H1 (cell line): ENCODE measurements at regions not wholly inside any gene's neighbourhood (a gene's known extent, or its start where the extent isn't known, plus 50 kb on each side); places are given as distances from the start of the nearest gene placed in this dataset.

ENCODE experiments used
- CTCF ChIA-PET: fragments of 300-600 bp; sonication (Branson Sonifier 250); formaldehyde crosslinking; loops from one replicate; lab custom pipeline; 2021; ENCODE audit not compliant: partially characterized antibody; lab: Charles Lee
- POLR2A ChIA-PET: fragments of 300-600 bp; sonication (Branson Sonifier 250); formaldehyde crosslinking; loops from one replicate; lab custom pipeline; 2021; ENCODE audit warnings: inconsistent platforms; ENCODE audit not compliant: partially characterized antibody; lab: Charles Lee
- DNase-seq, 2 experiments: peaks; one replicate each; pipeline versions ENCODE4 v3.0.0 to v3.0.0-alpha.2; 2010 to 2022; ENCODE audit warnings: low spot score in 2 of 2, low read depth in 1 of 2, mixed read lengths in 1 of 2
- FAIRE-seq: peaks from 2 replicates; lab custom pipeline; 2011; peaks lifted over from hg19 to GRCh38; lab: Jason Lieb, UNC
- H2AFZ ChIP-seq: 2 replicates; pipeline ENCODE4 v1.8.1; 2012; ENCODE audit warnings: low read length, inconsistent platforms
- H2AK5ac ChIP-seq: 2 replicates; pipeline ENCODE4 v1.6.1; 2013; ENCODE audit warnings: low read depth, low read length
- H2BK120ac ChIP-seq: replicated peaks from 2 replicates; pipeline ENCODE3; 2013; ENCODE audit warnings: low read depth, low read length, inconsistent platforms
- H2BK12ac ChIP-seq: 2 replicates; pipeline ENCODE4 v1.6.1; 2013; ENCODE audit warnings: low read depth, low read length
- H2BK15ac ChIP-seq: 2 replicates; pipeline ENCODE4 v1.6.1; 2013; ENCODE audit warnings: low read length
- H2BK20ac ChIP-seq: 2 replicates; pipeline ENCODE4 v1.6.1; 2013; ENCODE audit warnings: low read length
- H2BK5ac ChIP-seq: 2 replicates; pipeline ENCODE4 v1.6.1; 2013; ENCODE audit warnings: low read depth, low read length
- H3K14ac ChIP-seq: 2 replicates; pipeline ENCODE4 v1.6.1; 2013; ENCODE audit warnings: inconsistent platforms; ENCODE audit not compliant: insufficient read length
- H3K18ac ChIP-seq: 2 replicates; pipeline ENCODE4 v1.6.1; 2013; ENCODE audit warnings: low read length; ENCODE audit errors: extremely low read depth
- H3K23ac ChIP-seq: 2 replicates; pipeline ENCODE4 v1.6.1; 2013; ENCODE audit warnings: inconsistent platforms; ENCODE audit not compliant: insufficient read length
- H3K23me2 ChIP-seq: 2 replicates; pipeline ENCODE4 v1.6.1; 2013; ENCODE audit warnings: low read depth, low read length
- H3K27ac ChIP-seq: 2 replicates; pipeline ENCODE4 v1.6.1; 2011; ENCODE audit warnings: low read depth, low read length, inconsistent platforms
- H3K27me3 ChIP-seq, 4 experiments: replicated peaks in 1 of 4; 1 replicate in 1 of 4; 2 replicates in 3 of 4; pipeline versions ENCODE4 v1.6.1 to v1.8.1; 2011 to 2013; ENCODE audit warnings: low read length in 3 of 4, mild to moderate bottlenecking in 3 of 4, inconsistent platforms in 2 of 4, mixed read lengths in 2 of 4, moderate library complexity in 1 of 4; ENCODE audit not compliant: control insufficient read depth in 3 of 4, insufficient read depth in 3 of 4; ENCODE audit errors: extremely low read depth in 1 of 4
- H3K36me3 ChIP-seq, 4 experiments: 2 replicates each; pipeline versions ENCODE4 v1.6.1 to v1.8.1; 2011 to 2013; ENCODE audit warnings: mild to moderate bottlenecking in 4 of 4, low read length in 3 of 4, moderate library complexity in 2 of 4, control low read depth in 1 of 4, inconsistent platforms in 1 of 4; ENCODE audit not compliant: insufficient read depth in 4 of 4, control insufficient read depth in 2 of 4
- H3K4ac ChIP-seq: replicated peaks from 2 replicates; pipeline ENCODE3; 2013; ENCODE audit warnings: low read length, low read depth, mixed read lengths, inconsistent platforms; ENCODE audit not compliant: insufficient read length
- H3K4me1 ChIP-seq, 4 experiments: replicated peaks in 1 of 4; 1 replicate in 1 of 4; 2 replicates in 3 of 4; pipeline versions ENCODE4 v1.6.1 to v1.8.1; 2011 to 2013; ENCODE audit warnings: low read length in 3 of 4, inconsistent platforms in 2 of 4, mixed read lengths in 1 of 4; ENCODE audit not compliant: insufficient read depth in 4 of 4, control insufficient read depth in 3 of 4
- H3K4me2 ChIP-seq, 2 experiments: 2 replicates each; pipeline versions ENCODE4 v1.6.1 to v1.8.1; 2011 to 2013; ENCODE audit warnings: low read depth in 2 of 2, low read length in 2 of 2, control low read depth in 1 of 2, inconsistent platforms in 1 of 2, mild to moderate bottlenecking in 1 of 2; ENCODE audit not compliant: insufficient read depth in 1 of 2
- H3K4me3 ChIP-seq, 4 experiments: fragments of 200-600, 300-600 bp in 1 of 4; sonication (generic), shearing (Covaris generic), sonication (Bioruptor Twin) in 1 of 4; 2 replicates each; pipeline versions ENCODE4 v1.5.1 to v1.8.1; 2011 to 2016; ENCODE audit warnings: low read length in 4 of 4, low read depth in 3 of 4, control low read depth in 2 of 4, inconsistent platforms in 2 of 4, mild to moderate bottlenecking in 2 of 4, mixed read lengths in 1 of 4, moderate library complexity in 1 of 4; ENCODE audit not compliant: insufficient read depth in 2 of 4; ENCODE audit errors: extremely low read depth in 1 of 4
- H3K56ac ChIP-seq: replicated peaks from 2 replicates; pipeline ENCODE3; 2013; ENCODE audit warnings: low read depth, mild to moderate bottlenecking, mixed read lengths, low read length, inconsistent platforms; ENCODE audit not compliant: insufficient read length
- H3K79me1 ChIP-seq: 2 replicates; pipeline ENCODE4 v1.6.1; 2013; ENCODE audit warnings: low read depth, low read length, control low read depth
- H3K79me2 ChIP-seq, 2 experiments: 2 replicates each; pipeline versions ENCODE4 v1.6.1 to v1.8.1; 2012 to 2013; ENCODE audit warnings: low read length in 2 of 2, mild to moderate bottlenecking in 2 of 2, inconsistent platforms in 1 of 2; ENCODE audit not compliant: insufficient read depth in 2 of 2, control insufficient read depth in 1 of 2
- H3K9ac ChIP-seq, 4 experiments: replicated peaks in 1 of 4; 1 replicate in 1 of 4; 2 replicates in 3 of 4; pipeline versions ENCODE4 v1.6.1 to v1.8.1; 2011 to 2013; ENCODE audit warnings: low read depth in 3 of 4, low read length in 3 of 4, control low read depth in 2 of 4, mild to moderate bottlenecking in 2 of 4, moderate library complexity in 2 of 4, inconsistent platforms in 1 of 4; ENCODE audit errors: extremely low read depth in 1 of 4
- H3K9me3 ChIP-seq, 2 experiments: 2 replicates each; pipeline versions ENCODE4 v1.6.1 to v1.8.1; 2012 to 2013; ENCODE audit warnings: mild to moderate bottlenecking in 2 of 2, moderate library complexity in 2 of 2, control low read depth in 1 of 2, inconsistent platforms in 1 of 2, low read depth in 1 of 2, low read length in 1 of 2, mixed read lengths in 1 of 2; ENCODE audit not compliant: insufficient read depth in 2 of 2
- H4K20me1 ChIP-seq, 2 experiments: replicated peaks in 1 of 2; 2 replicates each; pipeline versions ENCODE3 to v1.8.1; 2011 to 2013; ENCODE audit warnings: inconsistent platforms in 2 of 2, low read length in 2 of 2, mild to moderate bottlenecking in 1 of 2; ENCODE audit not compliant: insufficient read depth in 2 of 2, control insufficient read depth in 1 of 2
- H4K5ac ChIP-seq: 2 replicates; pipeline ENCODE4 v1.6.1; 2013; ENCODE audit warnings: low read length, low read depth, mixed read lengths, inconsistent platforms; ENCODE audit not compliant: insufficient read length
- H4K8ac ChIP-seq: 2 replicates; pipeline ENCODE4 v1.8.0; 2013; ENCODE audit warnings: mild to moderate bottlenecking, moderate library complexity, low read length, inconsistent platforms; ENCODE audit not compliant: insufficient read depth; ENCODE audit errors: extremely low read depth
- H4K91ac ChIP-seq: replicated peaks from 2 replicates; pipeline ENCODE3; 2013; ENCODE audit warnings: low read length, mixed read lengths, inconsistent platforms; ENCODE audit not compliant: insufficient read length
- BRCA1 ChIP-seq: IDR thresholded peaks from 2 replicates; pipeline ENCODE4 v1.6.1; 2012; ENCODE audit warnings: low read depth, low read length, improper control_type of control experiment
- CREB1 ChIP-seq: IDR thresholded peaks from 2 replicates; pipeline ENCODE4 v1.6.1; 2012; ENCODE audit warnings: inconsistent platforms
- E2F6 ChIP-seq: IDR thresholded peaks from 2 replicates; pipeline ENCODE4 v1.6.1; 2012; ENCODE audit warnings: inconsistent platforms
- EGR1 ChIP-seq: IDR thresholded peaks from 2 replicates; pipeline ENCODE4 v1.6.1; 2011; ENCODE audit warnings: low read depth, low read length, borderline replicate concordance
- EP300 ChIP-seq, 2 experiments: IDR thresholded peaks; 1 replicate in 1 of 2; 2 replicates in 1 of 2; pipeline ENCODE4 v1.6.1; 2011 to 2012; ENCODE audit warnings: low read depth in 2 of 2, low read length in 2 of 2, mild to moderate bottlenecking in 2 of 2, borderline replicate concordance in 1 of 2, inconsistent platforms in 1 of 2, moderate library complexity in 1 of 2
- GABPA ChIP-seq: IDR thresholded peaks from 2 replicates; pipeline ENCODE4 v1.6.1; 2011; ENCODE audit warnings: mild to moderate bottlenecking, low read length, moderate library complexity, borderline replicate concordance; ENCODE audit not compliant: insufficient read depth
- JUN ChIP-seq: IDR thresholded peaks from 2 replicates; pipeline ENCODE4 v1.6.1; 2011; ENCODE audit warnings: low read depth, mild to moderate bottlenecking, improper control_type of control experiment, low read length
- MAFK ChIP-seq: IDR thresholded peaks from 2 replicates; pipeline ENCODE4 v1.6.1; 2012; ENCODE audit warnings: low read depth, mild to moderate bottlenecking, improper control_type of control experiment, low read length
- MAX ChIP-seq: IDR thresholded peaks from 2 replicates; pipeline ENCODE4 v1.6.1; 2012; ENCODE audit warnings: inconsistent platforms
- NANOG ChIP-seq: IDR thresholded peaks from 2 replicates; pipeline ENCODE4 v1.6.1; 2011; ENCODE audit warnings: low read length, low read depth, mild to moderate bottlenecking, inconsistent platforms; ENCODE audit not compliant: insufficient read depth, poor library complexity, severe bottlenecking
- RXRA ChIP-seq: IDR thresholded peaks from 2 replicates; pipeline ENCODE4 v1.6.1; 2011; ENCODE audit warnings: low read depth, mild to moderate bottlenecking, low read length, moderate library complexity; ENCODE audit not compliant: insufficient read depth
- SIN3A ChIP-seq, 2 experiments: IDR thresholded peaks in 1 of 2; conservative IDR thresholded peaks in 1 of 2; 2 replicates each; pipeline ENCODE4 v1.6.1; 2011 to 2012; ENCODE audit warnings: low read length in 2 of 2, improper control_type of control experiment in 1 of 2, low read depth in 1 of 2, mild to moderate bottlenecking in 1 of 2
- SRF ChIP-seq: IDR thresholded peaks from 2 replicates; pipeline ENCODE4 v1.6.1; 2011; ENCODE audit warnings: mild to moderate bottlenecking, low read depth, low read length, moderate library complexity
- TCF12 ChIP-seq: IDR thresholded peaks from 2 replicates; pipeline ENCODE4 v1.6.1; 2011; ENCODE audit warnings: low read depth, mild to moderate bottlenecking, low read length
- WGBS, 2 experiments: shearing (Covaris generic) in 1 of 2; methylation state at CpG; one replicate each; pipeline versions ENCODE4 v1.1.6 to v1.1.7; 2013 to 2015; ENCODE audit warnings: low lambda C conversion rate in 2 of 2, mixed read lengths in 2 of 2, inconsistent platforms in 1 of 2, low coverage in 1 of 2, missing lambda C conversion rate in 1 of 2; ENCODE audit not compliant: insufficient replicate concordance in 2 of 2, insufficient coverage in 1 of 2, insufficient read length in 1 of 2; ENCODE audit errors: extremely low coverage in 1 of 2, missing lambda C conversion rate in 1 of 2; 5-methylcytosine and 5-hydroxymethylcytosine counted together

GRCh38 chr2:181149056-181149455 is 168.7 kb downstream of the UBE2E3 start:
- Histone ChIP-seq H2BK20ac (no peak overlapping the region), H2BK15ac (no peak overlapping the region), H2BK12ac (no peak overlapping the region), H3K14ac (no peak overlapping the region), H3K4me3 (no peak overlapping the region), H3K79me2 (no peaks in the 10 kb centered on the region), H3K9ac (no peak overlapping the region), H3K9me3 (peaks cover 0 to 4% of the 10 kb centered on the region in 2 experiments; a peak in 1 of 4 replicates), H3K79me1 (no peaks in the 10 kb centered on the region), H3K36me3 (no peaks in the 10 kb centered on the region), H4K8ac (no peak overlapping the region), H3K27ac (no peak overlapping the region), H3K4ac (no peak overlapping the region), H4K91ac (no peak overlapping the region), H2AFZ (no peak overlapping the region), H3K4me2 (no peak overlapping the region), H2BK5ac (no peak overlapping the region), H3K23ac (no peak overlapping the region), H2BK120ac (no peak overlapping the region), H3K18ac (no peak overlapping the region), H4K5ac (no peak overlapping the region), H3K4me1 (no peaks in the 10 kb centered on the region), H3K23me2 (no peaks in the 10 kb centered on the region; the same call in 1 of the 2 replicates), H2AK5ac (no peak overlapping the region), H4K20me1 (no peaks in the 10 kb centered on the region), H3K27me3 (no peaks in the 10 kb centered on the region), H3K56ac (no peak overlapping the region)
- CTCF ChIA-PET, result interaction anchor here (0.8 to 0.9 kb wide), 2 partner anchors 23 to 564 kb away, joined by 3 to 4 read pairs; no protein-coding TSS in a partner anchor
- POLR2A ChIA-PET, result no interaction called here
- 84% methylated on average over 2 of the region's 2 CpGs; no CpG with 5 or more reads in 1 of the 2 experiments for WGBS, 2 experiments
- DNase-seq (no peak), FAIRE-seq (no peak)
- TF ChIP-seq TCF12 (no peak), MAX (no peak), RXRA (no peak), SIN3A (conservative IDR thresholded peaks at IDR 0.05 in 1 of 2, IDR thresholded peaks at IDR 0.05 in 1 of 2; ENCODE audit: low read depth in 1 of 2, low read length in 2 of 2) (no peak), EGR1 (no peak), E2F6 (no peak), NANOG (no peak), JUN (no peak), EP300 (IDR thresholded peaks at IDR 0.05; ENCODE audit: borderline replicate concordance in 1 of 2, low read depth in 2 of 2, low read length in 2 of 2) (no peak), SRF (no peak), CREB1 (no peak), GABPA (no peak), BRCA1 (no peak), MAFK (no peak)
